HTR-8/SVneo (cell line): ENCODE measurements at regions not wholly inside any gene's neighbourhood (a gene's known extent, or its start where the extent isn't known, plus 50 kb on each side); places are given as distances from the start of the nearest gene placed in this dataset.

ENCODE experiments used
- DNase-seq: peaks from one replicate; pipeline ENCODE4 v3.0.0; 2011; ENCODE audit warnings: low spot score, mixed read lengths; ENCODE audit not compliant: insufficient read length
- FAIRE-seq: peaks from 2 replicates; lab custom pipeline; 2011; peaks lifted over from hg19 to GRCh38; lab: Jason Lieb, UNC

GRCh38 chr5:171509467-171509866 is 90.0 kb downstream of the FGF18 start:
- FAIRE-seq: no peak
- no peak for DNase-seq

GRCh38 chr5:171512397-171512796 is 93.0 kb downstream of the FGF18 start:
- FAIRE-seq: no peak
- no peak for DNase-seq

GRCh38 chr5:171513591-171513990 is 94.1 kb downstream of the FGF18 start:
- FAIRE-seq (no peak), DNase-seq (no peak)

DNA sequence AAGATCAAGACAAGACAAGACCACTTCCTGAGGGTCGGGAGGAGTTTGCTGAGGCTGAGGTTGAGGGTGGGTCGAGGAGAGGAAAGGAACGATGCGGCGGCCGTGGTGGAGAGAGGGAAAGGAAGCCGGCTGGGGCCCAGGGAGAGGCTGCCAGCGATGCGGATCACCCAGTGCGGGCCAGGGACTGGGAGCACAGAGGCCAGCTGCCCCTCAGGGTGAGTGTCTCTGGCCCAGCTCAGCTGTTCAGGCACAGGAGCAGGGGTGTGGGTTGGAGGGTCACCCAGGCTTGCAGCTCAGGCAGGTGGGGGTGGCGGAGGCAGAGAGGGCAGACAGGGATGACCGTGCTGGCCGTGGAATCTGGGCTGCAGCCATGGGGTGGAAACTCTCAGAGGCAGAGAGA is 99.5 kb downstream of the FGF18 start:
- DNase-seq: no peak

GRCh38 chr5:171520300-171521174 is 101.1 kb downstream of the FGF18 start:
- DNase-seq (peak; percentile 34), FAIRE-seq (peak; percentile 82)

More for the DNA sequence above, 99.5 kb downstream of the FGF18 start:
- FAIRE-seq: no peak

GRCh38 chr5:171521219-171521633 is 101.8 kb downstream of the FGF18 start:
- peak; percentile 38 for FAIRE-seq
- peak; percentile 88 for DNase-seq

- FAIRE-seq: no peak
- no peak for DNase-seq
These were observed 102.2 kb downstream of the FGF18 start for GRCh38 chr5:171521679-171522078.

- no peak for FAIRE-seq
- no peak for DNase-seq
These were observed 104.3 kb downstream of the FGF18 start for GRCh38 chr5:171523781-171524180.

- DNase-seq (no peak), FAIRE-seq (no peak)
These were observed 105.0 kb downstream of the FGF18 start for GRCh38 chr5:171524466-171524865.

- FAIRE-seq: no peak
- no peak for DNase-seq
These were observed 105.6 kb downstream of the FGF18 start for GRCh38 chr5:171525085-171525484.

GRCh38 chr5:171528036-171528435 is 108.6 kb downstream of the FGF18 start:
- FAIRE-seq (no peak), DNase-seq (no peak)

GRCh38 chr5:171528865-171529614 is 109.6 kb downstream of the FGF18 start:
- no peak for FAIRE-seq
- DNase-seq: no peak

GRCh38 chr5:171531638-171532037 is 112.2 kb downstream of the FGF18 start:
- FAIRE-seq: no peak

GRCh38 chr5:171533153-171533552 is 113.7 kb downstream of the FGF18 start:
- FAIRE-seq: no peak

More at GRCh38 chr5:171531638-171532037, 112.2 kb downstream of the FGF18 start:
- DNase-seq: no peak

DNA sequence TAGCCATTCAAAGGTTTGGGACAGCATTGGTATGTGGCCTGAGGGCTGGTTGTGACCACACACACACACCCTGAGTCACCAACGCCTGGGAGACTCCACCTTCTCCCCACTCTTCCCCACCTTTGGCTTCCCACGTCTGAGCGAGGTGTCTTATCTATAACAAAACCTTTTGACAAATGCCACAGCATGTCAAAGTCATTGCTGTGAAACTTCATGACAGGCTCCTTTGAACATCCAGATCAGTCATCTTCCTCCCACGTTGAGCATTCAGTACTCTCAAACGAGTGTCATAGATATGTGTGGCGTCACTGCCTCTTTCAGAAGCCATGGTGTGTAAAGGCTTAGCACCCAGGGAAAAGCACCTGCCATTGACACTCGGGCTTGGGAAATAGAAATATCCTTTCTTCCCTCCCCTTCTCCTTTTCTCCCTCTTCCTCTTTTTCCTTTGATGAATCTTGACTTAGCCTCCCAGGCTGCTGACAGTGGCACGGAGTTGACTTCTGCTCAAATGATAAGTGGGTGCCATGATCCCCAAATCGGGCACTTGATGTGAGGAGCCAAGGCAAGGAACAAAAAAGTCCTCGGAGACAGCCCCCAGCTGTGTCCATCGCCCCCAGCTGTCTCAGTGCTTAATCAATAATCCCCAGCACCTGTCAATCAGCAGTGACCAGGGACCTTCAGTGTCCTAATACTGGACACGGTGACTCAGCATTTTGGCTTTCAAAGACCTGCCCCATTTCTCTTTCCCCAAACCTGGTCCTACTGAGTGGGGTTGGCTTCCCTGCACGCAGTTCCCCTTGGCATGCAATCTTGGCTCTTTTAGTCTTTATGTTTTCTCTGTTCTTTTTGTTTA is 114.8 kb downstream of the FGF18 start:
- FAIRE-seq: no peak

More at GRCh38 chr5:171533153-171533552, 113.7 kb downstream of the FGF18 start:
- no peak for DNase-seq

GRCh38 chr5:171535162-171535561 is 115.7 kb downstream of the FGF18 start:
- DNase-seq (no peak), FAIRE-seq (no peak)

More for the DNA sequence above, 114.8 kb downstream of the FGF18 start:
- DNase-seq: no peak

- FAIRE-seq (peak; percentile 20), DNase-seq (no peak)
These were observed 117.8 kb downstream of the FGF18 start for GRCh38 chr5:171537070-171537849.

DNA sequence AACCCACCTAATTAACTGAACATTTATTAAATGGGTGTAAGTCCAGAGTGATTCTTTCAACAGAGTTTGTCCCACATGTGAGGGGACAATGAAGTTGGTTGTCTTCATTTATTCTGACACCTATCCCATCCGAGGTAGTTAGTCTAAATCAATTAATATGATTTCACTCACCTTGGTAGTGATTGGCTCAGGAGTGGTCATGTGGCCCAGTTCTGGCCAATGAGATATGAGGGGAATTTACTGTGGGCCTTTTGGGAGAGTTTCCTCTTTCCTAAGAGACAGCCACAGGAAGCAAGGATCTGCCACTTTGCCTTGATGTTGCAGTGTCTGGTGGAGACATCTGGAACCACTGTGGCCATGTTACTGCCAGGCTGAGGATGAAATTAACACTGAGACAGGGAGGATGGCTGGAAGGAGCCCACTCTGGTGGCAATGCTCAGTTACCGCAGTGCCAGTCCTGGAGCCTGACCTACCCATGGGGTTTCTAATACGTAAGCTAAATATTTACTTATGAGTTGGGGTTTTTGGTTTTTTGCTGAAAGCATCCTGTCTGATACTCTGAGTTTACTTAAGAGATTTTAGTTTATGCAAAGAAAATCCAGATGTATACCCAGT is 118.6 kb downstream of the FGF18 start:
- DNase-seq (no peak), FAIRE-seq (no peak)

DNA sequence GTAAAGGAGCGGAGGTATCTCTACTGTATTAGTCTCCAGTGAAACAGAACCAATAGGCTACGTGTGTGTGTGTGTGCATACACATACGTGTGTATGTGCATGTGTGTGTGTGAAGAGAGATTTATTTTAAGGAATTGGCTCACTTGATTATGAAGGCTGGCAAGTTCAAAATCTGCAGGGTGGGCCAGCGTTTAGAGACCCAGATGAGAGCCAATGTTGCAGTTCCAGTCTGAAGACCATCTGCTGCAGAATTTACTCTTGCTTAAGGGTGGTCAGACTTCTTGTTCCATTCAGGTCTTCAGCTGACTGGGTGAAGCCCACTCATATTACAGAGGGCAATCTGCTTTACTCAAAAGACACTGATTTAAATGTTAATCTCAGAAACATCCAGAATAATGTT is 119.2 kb downstream of the FGF18 start:
- no peak for DNase-seq
- no peak for FAIRE-seq
